Karpas-422 (cell line): ENCODE measurements at regions not wholly inside any gene's neighbourhood (a gene's known extent, or its start where the extent isn't known, plus 50 kb on each side); places are given as distances from the start of the nearest gene placed in this dataset.

Experiments used
- DNase-seq: peaks from one replicate; pipeline ENCODE4 v3.0.0-alpha.2; 2015
- H2AFZ ChIP-seq: fragments of 200-600 bp; sonication (generic); 2 replicates; pipeline ENCODE4 v1.6.1; 2014; ENCODE audit warnings: antibody characterized with exemption, low read length, mixed read lengths
- H3K27ac ChIP-seq: fragments of 200-600 bp; sonication (generic); 2 replicates; pipeline ENCODE4 v1.5.1; 2014; ENCODE audit warnings: mild to moderate bottlenecking, low read length, moderate library complexity
- H3K27me3 ChIP-seq: fragments of 200-600 bp; sonication (generic); 2 replicates; pipeline ENCODE4 v1.6.1; 2014; ENCODE audit warnings: low read length, mixed read lengths
- H3K36me3 ChIP-seq: fragments of 200-600 bp; sonication (generic); 2 replicates; pipeline ENCODE4 v1.6.1; 2014; ENCODE audit warnings: low read length, mixed read lengths; ENCODE audit not compliant: insufficient read depth
- H3K4me1 ChIP-seq: fragments of 200-600 bp; sonication (generic); 2 replicates; pipeline ENCODE4 v1.6.1; 2014; ENCODE audit warnings: mild to moderate bottlenecking, low read length, mixed read lengths
- H3K4me2 ChIP-seq: fragments of 200-600 bp; sonication (generic); 2 replicates; pipeline ENCODE4 v1.6.1; 2014; ENCODE audit warnings: low read length, low read depth, mild to moderate bottlenecking; ENCODE audit not compliant: poor library complexity, severe bottlenecking
- H3K4me3 ChIP-seq: fragments of 200-600 bp; sonication (generic); 2 replicates; pipeline ENCODE4 v1.5.1; 2014; ENCODE audit warnings: mild to moderate bottlenecking, antibody characterized with exemption, low read length, mixed read lengths
- H3K79me2 ChIP-seq: fragments of 200-600 bp; sonication (generic); 2 replicates; pipeline ENCODE4 v1.6.1; 2014; ENCODE audit warnings: mild to moderate bottlenecking, low read length, mixed read lengths
- H3K9ac ChIP-seq: fragments of 200-600 bp; sonication (generic); 2 replicates; pipeline ENCODE4 v1.6.0; 2014; ENCODE audit warnings: low read length
- H3K9me2 ChIP-seq: fragments of 200-600 bp; sonication (generic), shearing (Covaris generic); replicated peaks from 2 replicates; pipeline ENCODE4 v1.6.0; 2014; ENCODE audit warnings: mild to moderate bottlenecking, low read length, moderate library complexity; ENCODE audit not compliant: insufficient read depth
- H3K9me3 ChIP-seq: fragments of 300-700, 200-600 bp; sonication (generic); 2 replicates; pipeline ENCODE4 v1.6.1; 2014; ENCODE audit warnings: low read length, mixed read lengths
- H4K20me1 ChIP-seq: fragments of 200-600 bp; sonication (generic); 2 replicates; pipeline ENCODE4 v1.6.1; 2014; ENCODE audit warnings: mild to moderate bottlenecking, antibody characterized with exemption, low read length, low read depth; ENCODE audit not compliant: insufficient read depth

- no peak for DNase-seq
- Histone ChIP-seq H3K9me2 (no peaks in the 10 kb centered on the region), H3K36me3 (no peaks in the 10 kb centered on the region), H3K9ac (no peak overlapping the region), H3K79me2 (no peaks in the 10 kb centered on the region), H4K20me1 (no peaks in the 10 kb centered on the region), H2AFZ (no peak overlapping the region), H3K4me2 (no peak overlapping the region), H3K27me3 (no peaks in the 10 kb centered on the region), H3K27ac (no peak overlapping the region), H3K4me1 (no peaks in the 10 kb centered on the region), H3K9me3 (no peaks in the 10 kb centered on the region), H3K4me3 (no peak overlapping the region)
Measured at GRCh38 chr2:16191431-16192200, 251.3 kb downstream of the MYCN start.

- Histone ChIP-seq H3K27me3 (no peaks in the 10 kb centered on the region), H3K27ac (no peak overlapping the region), H3K79me2 (no peaks in the 10 kb centered on the region), H3K9ac (no peak overlapping the region), H3K4me1 (no peaks in the 10 kb centered on the region), H3K9me2 (no peaks in the 10 kb centered on the region), H3K36me3 (no peaks in the 10 kb centered on the region), H4K20me1 (no peaks in the 10 kb centered on the region), H3K4me2 (no peak overlapping the region), H3K9me3 (no peaks in the 10 kb centered on the region), H2AFZ (no peak overlapping the region), H3K4me3 (no peak overlapping the region)
- no peak for DNase-seq
Measured at GRCh38 chr2:16190446-16191270, 250.3 kb downstream of the MYCN start.

GRCh38 chr2:16189836-16190160 lies 249.4 kb downstream of the MYCN start:
- Histone ChIP-seq H2AFZ (no peak overlapping the region), H3K4me2 (no peak overlapping the region), H3K4me1 (no peaks in the 10 kb centered on the region), H3K9me3 (no peaks in the 10 kb centered on the region), H3K27ac (no peak overlapping the region), H3K79me2 (no peaks in the 10 kb centered on the region), H3K9me2 (no peaks in the 10 kb centered on the region), H3K36me3 (no peaks in the 10 kb centered on the region), H4K20me1 (no peaks in the 10 kb centered on the region), H3K27me3 (no peaks in the 10 kb centered on the region), H3K9ac (no peak overlapping the region), H3K4me3 (no peak overlapping the region)
- no peak for DNase-seq

- Histone ChIP-seq H3K4me2 (no peak overlapping the region), H3K27ac (no peak overlapping the region), H4K20me1 (no peaks in the 10 kb centered on the region), H2AFZ (no peak overlapping the region), H3K27me3 (no peaks in the 10 kb centered on the region), H3K9me3 (no peaks in the 10 kb centered on the region), H3K36me3 (no peaks in the 10 kb centered on the region), H3K4me3 (no peak overlapping the region), H3K79me2 (no peaks in the 10 kb centered on the region), H3K9ac (no peak overlapping the region), H3K4me1 (no peaks in the 10 kb centered on the region), H3K9me2 (no peaks in the 10 kb centered on the region)
- DNase-seq: no peak
Measured at GRCh38 chr2:16189029-16189835, 248.9 kb downstream of the MYCN start.

GRCh38 chr2:16188261-16188890 lies 248.0 kb downstream of the MYCN start:
- Histone ChIP-seq H3K27ac (no peak overlapping the region), H3K79me2 (no peaks in the 10 kb centered on the region), H3K4me3 (no peak overlapping the region), H4K20me1 (no peaks in the 10 kb centered on the region), H3K9me3 (no peaks in the 10 kb centered on the region), H3K4me2 (no peak overlapping the region), H3K9me2 (no peaks in the 10 kb centered on the region), H3K4me1 (no peaks in the 10 kb centered on the region), H3K36me3 (no peaks in the 10 kb centered on the region), H3K27me3 (no peaks in the 10 kb centered on the region), H3K9ac (no peak overlapping the region), H2AFZ (no peak overlapping the region)
- no peak for DNase-seq

- H3K79me2 ChIP-seq: no peaks in the 10 kb centered on the region
- no peaks in the 10 kb centered on the region for H3K27me3 ChIP-seq
- DNase-seq: no peak
- H2AFZ ChIP-seq: no peak overlapping the region
- H3K4me2 ChIP-seq: no peak overlapping the region
- H4K20me1 ChIP-seq: no peaks in the 10 kb centered on the region
- H3K9ac ChIP-seq: no peak overlapping the region
- H3K36me3 ChIP-seq: no peaks in the 10 kb centered on the region
- H3K9me3 ChIP-seq: no peaks in the 10 kb centered on the region
- H3K9me2 ChIP-seq: no peaks in the 10 kb centered on the region
- H3K4me1 ChIP-seq: no peaks in the 10 kb centered on the region
- H3K27ac ChIP-seq: no peak overlapping the region
- H3K4me3 ChIP-seq: no peak overlapping the region
Measured at GRCh38 chr2:16187482-16187817, 247.1 kb downstream of the MYCN start.

GRCh38 chr2:16186661-16187481 lies 246.5 kb downstream of the MYCN start:
- Histone ChIP-seq H2AFZ (no peak overlapping the region), H3K4me3 (no peak overlapping the region), H3K4me1 (no peaks in the 10 kb centered on the region), H3K4me2 (no peak overlapping the region), H3K9ac (no peak overlapping the region), H3K9me3 (no peaks in the 10 kb centered on the region), H3K9me2 (no peaks in the 10 kb centered on the region), H3K79me2 (no peaks in the 10 kb centered on the region), H3K27me3 (no peaks in the 10 kb centered on the region), H4K20me1 (no peaks in the 10 kb centered on the region), H3K27ac (no peak overlapping the region), H3K36me3 (no peaks in the 10 kb centered on the region)
- no peak for DNase-seq
